Lung (tissue), 11 donors: ENCODE measurements at regions not wholly inside any gene's neighbourhood (a gene's known extent, or its start where the extent isn't known, plus 50 kb on each side); places are given as distances from the start of the nearest gene placed in this dataset.

Experiments
- ATAC-seq: fragments of 200-7000 bp; cut with Tn5 transposase; one replicate; pipeline ENCODE4 v1.9.1; 2020; ENCODE audit warnings: moderate number of reproducible peaks; ENCODE audit not compliant: insufficient read depth, low FRiP score
- DNase-seq, 3 donors: peaks; one replicate each; pipeline ENCODE4 v3.0.0-alpha.2; 2013 to 2017
- H3K27ac ChIP-seq, 2 donors: one replicate each; pipeline ENCODE4 v1.5.1; 2013; ENCODE audit warnings: mild to moderate bottlenecking in 2 of 2, moderate library complexity in 2 of 2, control low read depth in 1 of 2, inconsistent platforms in 1 of 2, low read depth in 1 of 2, low read length in 1 of 2
- H3K27me3 ChIP-seq, 3 donors: one replicate each; pipeline ENCODE4 v1.5.1; 2013; ENCODE audit warnings: low read length in 2 of 3; ENCODE audit not compliant: control insufficient read depth in 3 of 3, insufficient read depth in 3 of 3
- H3K36me3 ChIP-seq, 4 donors: one replicate each; pipeline ENCODE4 v1.5.1; 2013; ENCODE audit warnings: low read length in 4 of 4, mild to moderate bottlenecking in 1 of 4, moderate library complexity in 1 of 4; ENCODE audit not compliant: control insufficient read depth in 4 of 4, insufficient read depth in 4 of 4
- H3K4me1 ChIP-seq, 5 donors: one replicate each; pipeline ENCODE4 v1.5.1; 2013; ENCODE audit warnings: low read length in 5 of 5, mild to moderate bottlenecking in 2 of 5, moderate library complexity in 1 of 5; ENCODE audit not compliant: control insufficient read depth in 5 of 5, insufficient read depth in 5 of 5
- H3K4me3 ChIP-seq: one replicate; pipeline ENCODE4 v1.5.1; 2013; ENCODE audit warnings: mild to moderate bottlenecking, control low read depth, moderate library complexity
- H3K9ac ChIP-seq, 2 donors: one replicate each; pipeline ENCODE4 v1.5.1; 2013; ENCODE audit warnings: low read length in 2 of 2, control low read depth in 1 of 2; ENCODE audit not compliant: insufficient read depth in 1 of 2
- H3K9me3 ChIP-seq, 4 donors: one replicate each; pipeline ENCODE4 v1.5.1; 2013; ENCODE audit warnings: low read length in 3 of 4, mild to moderate bottlenecking in 1 of 4, moderate library complexity in 1 of 4; ENCODE audit not compliant: control insufficient read depth in 4 of 4, insufficient read depth in 3 of 4
- WGBS, 2 donors: extraction: QIAGEN DNeasy Blood & Tissue Kit; methylation state at CpG; one replicate each; pipeline ENCODE4 v1.1.7; 2013; 5-methylcytosine and 5-hydroxymethylcytosine counted together
- TF ChIP-seq, protein P1 (sequence below): IDR thresholded peaks from 2 replicates; pipeline ENCODE4 v1.5.1; 2012; ENCODE audit warnings: mild to moderate bottlenecking; ENCODE audit errors: control extremely low read depth, extremely low read depth
- donor health status: control.
- donor health status: control.
- donor health status: Bipolar disorder and iron deficiency.
- donor health status: healthy.
- donor health status: DM: yes; HTN: yes; CAD: no.

DNA sequence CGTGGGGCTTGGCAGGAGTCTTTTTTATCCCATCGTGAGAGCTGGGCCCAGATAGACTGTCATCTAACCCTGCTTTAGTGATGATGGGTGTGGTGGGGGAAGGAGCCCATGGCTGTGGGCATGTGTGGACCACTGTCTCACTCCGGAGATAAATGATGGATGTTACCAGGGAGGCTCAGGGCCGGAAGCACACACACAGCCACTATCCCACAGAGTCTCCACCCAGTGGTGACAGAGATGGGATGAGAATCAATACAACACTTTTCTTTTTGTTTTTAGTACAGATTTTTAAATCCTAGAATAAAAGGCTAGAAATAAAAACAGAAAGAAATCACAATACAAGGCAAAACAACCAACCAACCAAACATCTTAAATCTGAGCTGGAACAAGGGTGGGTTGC is 233.4 kb downstream of the SOX11 start:
- Histone ChIP-seq H3K4me1 (peaks cover 0 to 4% (median 0%) of the 10 kb centered on the region in 5 donors), H3K4me3 (no peak overlapping the region), H3K27me3 (no peaks in the 10 kb centered on the region), H3K36me3 (no peaks in the 10 kb centered on the region), H3K9ac (no peak overlapping the region), H3K27ac (no peak overlapping the region), H3K9me3 (peaks cover 0 to 6% (median under 1%) of the 10 kb centered on the region in 4 donors)
- ATAC-seq: no peak
- TF ChIP-seq, protein P1, sequence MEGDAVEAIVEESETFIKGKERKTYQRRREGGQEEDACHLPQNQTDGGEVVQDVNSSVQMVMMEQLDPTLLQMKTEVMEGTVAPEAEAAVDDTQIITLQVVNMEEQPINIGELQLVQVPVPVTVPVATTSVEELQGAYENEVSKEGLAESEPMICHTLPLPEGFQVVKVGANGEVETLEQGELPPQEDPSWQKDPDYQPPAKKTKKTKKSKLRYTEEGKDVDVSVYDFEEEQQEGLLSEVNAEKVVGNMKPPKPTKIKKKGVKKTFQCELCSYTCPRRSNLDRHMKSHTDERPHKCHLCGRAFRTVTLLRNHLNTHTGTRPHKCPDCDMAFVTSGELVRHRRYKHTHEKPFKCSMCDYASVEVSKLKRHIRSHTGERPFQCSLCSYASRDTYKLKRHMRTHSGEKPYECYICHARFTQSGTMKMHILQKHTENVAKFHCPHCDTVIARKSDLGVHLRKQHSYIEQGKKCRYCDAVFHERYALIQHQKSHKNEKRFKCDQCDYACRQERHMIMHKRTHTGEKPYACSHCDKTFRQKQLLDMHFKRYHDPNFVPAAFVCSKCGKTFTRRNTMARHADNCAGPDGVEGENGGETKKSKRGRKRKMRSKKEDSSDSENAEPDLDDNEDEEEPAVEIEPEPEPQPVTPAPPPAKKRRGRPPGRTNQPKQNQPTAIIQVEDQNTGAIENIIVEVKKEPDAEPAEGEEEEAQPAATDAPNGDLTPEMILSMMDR: no peak
- no peak for DNase-seq
- 83 to 86% methylated on average over 4 of the region's 4 CpGs for whole genome bisulfite sequencing, 2 donors

DNA sequence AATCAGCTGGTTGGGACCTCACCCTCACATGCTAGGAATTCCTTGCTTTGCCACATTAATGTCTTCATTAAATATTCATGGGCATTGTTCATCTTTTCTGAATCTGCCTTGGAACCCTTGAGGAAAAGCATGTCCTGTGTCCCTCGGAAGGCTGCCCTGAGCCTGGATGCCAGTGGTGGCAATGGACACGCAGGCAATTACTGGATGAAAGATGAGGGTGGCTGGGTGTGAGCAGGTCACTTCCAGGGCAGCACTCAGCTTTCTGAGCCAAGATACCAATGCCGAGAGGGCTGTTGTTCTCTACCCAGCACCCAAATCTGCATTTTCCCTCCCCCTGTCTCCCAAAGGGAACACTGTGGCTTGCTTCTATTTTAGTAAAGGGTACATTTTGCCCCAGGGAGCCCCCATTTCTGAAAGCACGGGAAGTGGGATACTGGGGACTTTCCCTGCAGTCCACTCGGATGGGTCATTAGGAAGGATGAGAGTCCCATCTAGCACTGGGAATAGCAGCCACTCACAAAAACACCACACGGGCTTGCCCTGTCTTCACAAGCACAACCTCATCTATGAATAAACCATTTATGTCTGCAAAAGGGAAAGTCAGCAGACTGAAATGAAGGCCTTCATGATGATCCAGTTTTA is 234.8 kb downstream of the SOX11 start:
- Histone ChIP-seq H3K9me3 (peaks cover 0 to 7% (median under 1%) of the 10 kb centered on the region in 4 donors), H3K27ac (no peak overlapping the region), H3K4me3 (no peak overlapping the region), H3K9ac (no peak overlapping the region), H3K4me1 (no peaks in the 10 kb centered on the region), H3K27me3 (no peaks in the 10 kb centered on the region), H3K36me3 (no peaks in the 10 kb centered on the region)
- no peak for ATAC-seq
- WGBS, 2 donors: 63 to 70% methylated on average over 6 of the region's 6 CpGs
- DNase-seq: no peak
- TF ChIP-seq, protein P1: no peak

DNA sequence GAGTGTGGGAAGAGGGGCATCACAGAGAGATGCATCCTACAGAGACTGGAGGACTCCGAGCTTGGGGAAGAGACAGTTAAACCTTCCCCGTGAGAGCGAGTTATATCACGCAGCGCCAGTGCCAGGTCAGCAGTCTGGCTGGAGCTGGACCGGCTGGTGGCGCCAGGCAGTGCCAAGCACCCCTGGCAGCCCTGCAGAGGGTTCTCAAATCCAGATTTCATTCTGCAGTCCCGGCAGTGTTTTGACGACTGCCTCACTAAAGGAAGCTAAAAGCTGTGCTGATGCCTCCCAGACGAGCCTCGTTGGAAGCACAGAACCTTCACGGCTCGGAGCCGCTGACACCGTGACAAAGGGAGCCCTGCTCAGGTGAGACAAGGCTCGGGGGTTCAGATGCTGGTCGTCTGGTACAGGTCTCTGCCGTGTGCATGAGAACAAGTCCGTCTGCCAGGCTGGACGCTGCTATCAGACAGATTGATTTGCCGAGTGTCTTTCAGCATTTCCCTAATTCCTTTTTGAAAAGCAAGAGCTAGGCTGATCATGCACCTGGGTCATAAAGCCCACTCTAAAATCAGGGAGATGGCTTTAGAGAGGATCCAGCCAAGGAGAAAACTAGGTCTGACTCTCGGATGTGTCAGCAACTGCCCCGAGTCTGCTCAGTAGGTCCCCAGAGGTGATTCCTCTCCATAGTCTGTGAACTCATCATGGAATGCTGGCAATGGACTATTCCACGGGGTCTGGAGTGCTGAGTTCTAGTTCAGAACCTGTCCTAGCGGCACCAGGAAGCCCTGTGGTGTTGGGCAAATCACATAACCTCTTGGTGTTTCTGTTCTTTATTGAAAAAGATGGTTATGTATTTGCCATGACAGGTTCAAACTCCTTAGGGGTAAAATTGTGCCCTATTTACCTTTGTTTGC is 240.6 kb downstream of the SOX11 start:
- H3K27ac ChIP-seq: no peak overlapping the region
- WGBS, 2 donors: 60 to 78% methylated on average over 25 of the region's 25 CpGs
- no peak overlapping the region for H3K4me3 ChIP-seq
- TF ChIP-seq, protein P1: no peak
- H3K9ac ChIP-seq: no peak overlapping the region
- H3K4me1 ChIP-seq: peaks cover 0 to 13% (median 0%) of the 10 kb centered on the region in 5 donors
- DNase-seq: peak in 1 of 3 donors; percentile 34
- no peaks in the 10 kb centered on the region for H3K27me3 ChIP-seq
- H3K36me3 ChIP-seq: no peaks in the 10 kb centered on the region
- ATAC-seq: no peak
- peaks cover 0 to 7% (median 2%) of the 10 kb centered on the region in 4 donors for H3K9me3 ChIP-seq
